Right ventricle myocardium inferior (tissue), 1 donor: ENCODE measurements at regions not wholly inside any gene's neighbourhood (a gene's known extent, or its start where the extent isn't known, plus 50 kb on each side); places are given as distances from the start of the nearest gene placed in this dataset.
"Not testable (repeated sequence)": the region's sequence is repeated elsewhere in the genome, so short reads cannot be mapped to it uniquely, and the experiment has no call there.

Experiments used
- ATAC-seq: fragments of 200-7000 bp; cut with Tn5 transposase; one replicate; pipeline ENCODE4 v1.9.1; 2020; ENCODE audit warnings: mild to moderate bottlenecking, moderate library complexity
- DNase-seq: peaks from one replicate; pipeline ENCODE4 v3.0.0; 2021; ENCODE audit errors: missing footprints
- intact Hi-C: fragments of 100-400 bp; cut with DNase I; formaldehyde crosslinking; loops from one replicate; pipeline ENCODE4 v1.11.0; 2022
- donor health status: DM: no; HTN: yes; CAD: no; lungs with severe emphysema.

GRCh38 chr15:88992912-88993376 is 79.8 kb upstream of the MFGE8 start:
- DNase-seq, result no peak
- intact Hi-C loops, result no loop called here
- no peak for ATAC-seq

- intact Hi-C loops, result no loop called here
- DNase-seq (no peak), ATAC-seq (no peak)
Measured at GRCh38 chr15:88993662-88994061, 80.5 kb upstream of the MFGE8 start.

GRCh38 chr15:88994286-88994685 is 81.1 kb upstream of the MFGE8 start:
- ATAC-seq, result no peak

GRCh38 chr15:88995449-88995848 is 82.3 kb upstream of the MFGE8 start:
- intact Hi-C loops, result no loop called here
- DNase-seq (no peak), ATAC-seq (no peak)

More at GRCh38 chr15:88994286-88994685, 81.1 kb upstream of the MFGE8 start:
- intact Hi-C loops, result no loop called here
- DNase-seq, result no peak

- intact Hi-C loops, result no loop called here
- no peak for DNase-seq
Measured at GRCh38 chr15:88997531-88997930, 84.4 kb upstream of the MFGE8 start.

GRCh38 chr15:88998980-88999713 is 86.0 kb upstream of the MFGE8 start:
- DNase-seq, result no peak
- intact Hi-C loops, result no loop called here

More at GRCh38 chr15:88997531-88997930, 84.4 kb upstream of the MFGE8 start:
- no peak for ATAC-seq

GRCh38 chr15:89001708-89002275 is 86.5 kb upstream of the ABHD2 start:
- ATAC-seq, intact Hi-C loops, DNase-seq: not testable (repeated sequence)

More at GRCh38 chr15:88998980-88999713, 86.0 kb upstream of the MFGE8 start:
- no peak for ATAC-seq

GRCh38 chr15:89002281-89002761 is 85.9 kb upstream of the ABHD2 start:
- ATAC-seq (peak; percentile 88), DNase-seq (no peak)
- intact Hi-C loops, result no loop called here

- peak; percentile 21 for ATAC-seq
- DNase-seq, result no peak
- intact Hi-C loops, result no loop called here
Measured at GRCh38 chr15:89002830-89003229, 85.4 kb upstream of the ABHD2 start.

GRCh38 chr15:89003865-89004725 is 84.2 kb upstream of the ABHD2 start:
- DNase-seq (no peak), ATAC-seq (peak; percentile 84)
- intact Hi-C loops, result loop anchor here (1.0 kb wide), 1 partner anchor 100 kb away; no protein-coding TSS in a partner anchor

GRCh38 chr15:89004726-89005030 is 83.6 kb upstream of the ABHD2 start:
- intact Hi-C loops, result loop anchor here (1.0 kb wide), 1 partner anchor 100 kb away; no protein-coding TSS in a partner anchor
- ATAC-seq (no peak), DNase-seq (no peak)

- ATAC-seq, intact Hi-C loops, DNase-seq: not testable (repeated sequence)
Measured at GRCh38 chr15:89007527-89007926, 80.7 kb upstream of the ABHD2 start.

- DNase-seq, result no peak
- intact Hi-C loops, result no loop called here
- ATAC-seq, result no peak
Measured at GRCh38 chr15:89007989-89008388, 80.3 kb upstream of the ABHD2 start.

- ATAC-seq, result peak; percentile 50
- intact Hi-C loops, result no loop called here
- no peak for DNase-seq
Measured at GRCh38 chr15:89009080-89009479, 79.2 kb upstream of the ABHD2 start.

GRCh38 chr15:89015412-89016097 is 72.7 kb upstream of the ABHD2 start:
- DNase-seq (no peak), ATAC-seq (no peak)
- intact Hi-C loops, result loop anchor here (2.0 to 10.0 kb wide), 3 partner anchors 103 to 391 kb away; partner anchors contain the start of genes AEN and MFGE8

- intact Hi-C loops, result loop anchor here (2.0 to 10.0 kb wide), 3 partner anchors 104 to 392 kb away; partner anchors contain the start of genes AEN and MFGE8
- no peak for ATAC-seq
- DNase-seq, result no peak
Measured at GRCh38 chr15:89016549-89017041, 71.7 kb upstream of the ABHD2 start.

GRCh38 chr15:89017370-89018066 is 70.7 kb upstream of the ABHD2 start:
- peak; percentile 86 for DNase-seq
- peak; percentile 64 for ATAC-seq
- intact Hi-C loops, result loop anchor here (2.0 to 10.0 kb wide), 3 partner anchors 105 to 393 kb away; partner anchors contain the start of genes AEN and MFGE8

- intact Hi-C loops, result loop anchor here (10.0 kb wide), 1 partner anchor 393 kb away; the partner anchor contains the start of gene AEN
- no peak for DNase-seq
- peak; percentile 90 for ATAC-seq
Measured at GRCh38 chr15:89018207-89018606, 70.0 kb upstream of the ABHD2 start.
